Mesothelial cell of epicardium (in vitro differentiated cells): ENCODE measurements at regions not wholly inside any gene's neighbourhood (a gene's known extent, or its start where the extent isn't known, plus 50 kb on each side); places are given as distances from the start of the nearest gene placed in this dataset.

Experiments
- DNase-seq, 2 experiments: peaks; one replicate each; pipeline ENCODE4 v3.0.0; 2021; ENCODE audit warnings: low spot score in 2 of 2; ENCODE audit not compliant: unreplicated experiment in 2 of 2
- H3K27ac Mint-ChIP-seq: 2 replicates; pipeline ENCODE4 v1.8.0; 2021; ENCODE audit warnings: mixed read lengths
- H3K27me3 Mint-ChIP-seq: 2 replicates; pipeline ENCODE4 v1.8.0; 2021; ENCODE audit warnings: low read depth, mixed read lengths
- H3K36me3 Mint-ChIP-seq: 2 replicates; pipeline ENCODE4 v1.8.0; 2021; ENCODE audit warnings: mixed read lengths
- H3K4me1 Mint-ChIP-seq: 2 replicates; pipeline ENCODE4 v1.8.0; 2021; ENCODE audit warnings: mixed read lengths
- H3K4me3 Mint-ChIP-seq: 2 replicates; pipeline ENCODE4 v1.8.0; 2021; ENCODE audit warnings: mild to moderate bottlenecking, moderate library complexity, mixed read lengths
- H3K9me3 Mint-ChIP-seq: 2 replicates; pipeline ENCODE4 v1.8.0; 2021; ENCODE audit warnings: mixed read lengths
- TF ChIP-seq, protein P1 (sequence below): fragments of 200-600 bp; sonication (generic); IDR thresholded peaks from one replicate; pipeline ENCODE4 v1.5.0; 2021; ENCODE audit warnings: antibody characterized with exemption; ENCODE audit not compliant: unreplicated experiment

DNA sequence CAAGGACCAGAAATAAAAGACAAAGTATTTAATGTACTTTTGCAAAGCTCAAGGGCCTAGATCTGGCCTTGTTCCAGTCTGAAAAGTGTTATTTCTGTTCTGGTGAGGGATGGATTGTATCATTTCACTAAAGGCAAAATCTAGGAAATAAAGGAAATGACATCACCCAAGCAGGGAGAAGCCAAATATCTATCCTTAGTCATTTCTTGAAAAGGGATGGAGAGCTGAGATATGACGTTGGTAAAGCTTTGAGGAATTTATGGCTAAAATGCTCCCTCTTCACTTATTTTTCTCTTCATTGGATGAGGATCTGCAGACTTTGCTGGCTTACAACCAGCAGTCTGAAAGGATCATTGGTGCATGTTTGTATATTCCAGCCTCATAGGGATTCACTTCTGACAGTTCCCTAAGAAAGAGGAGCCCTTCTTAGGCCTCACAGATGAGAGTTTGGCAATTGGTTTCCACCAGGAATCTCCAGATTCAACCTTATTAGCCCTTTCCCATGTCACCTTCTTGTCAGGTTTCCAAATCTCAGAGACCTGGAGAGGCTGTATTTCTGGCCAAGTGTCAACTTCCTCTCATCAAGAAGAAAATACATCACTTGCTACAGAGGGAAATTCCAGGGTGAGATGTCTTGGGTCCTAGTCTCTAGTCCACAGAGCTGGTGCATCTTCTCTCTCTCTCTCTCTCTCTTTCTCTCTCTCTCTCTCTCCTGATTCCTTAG, 93.7 kb upstream of the BOC start:
- no peaks in the 10 kb centered on the region for H3K27me3 Mint-ChIP-seq
- TF ChIP-seq, protein P1, sequence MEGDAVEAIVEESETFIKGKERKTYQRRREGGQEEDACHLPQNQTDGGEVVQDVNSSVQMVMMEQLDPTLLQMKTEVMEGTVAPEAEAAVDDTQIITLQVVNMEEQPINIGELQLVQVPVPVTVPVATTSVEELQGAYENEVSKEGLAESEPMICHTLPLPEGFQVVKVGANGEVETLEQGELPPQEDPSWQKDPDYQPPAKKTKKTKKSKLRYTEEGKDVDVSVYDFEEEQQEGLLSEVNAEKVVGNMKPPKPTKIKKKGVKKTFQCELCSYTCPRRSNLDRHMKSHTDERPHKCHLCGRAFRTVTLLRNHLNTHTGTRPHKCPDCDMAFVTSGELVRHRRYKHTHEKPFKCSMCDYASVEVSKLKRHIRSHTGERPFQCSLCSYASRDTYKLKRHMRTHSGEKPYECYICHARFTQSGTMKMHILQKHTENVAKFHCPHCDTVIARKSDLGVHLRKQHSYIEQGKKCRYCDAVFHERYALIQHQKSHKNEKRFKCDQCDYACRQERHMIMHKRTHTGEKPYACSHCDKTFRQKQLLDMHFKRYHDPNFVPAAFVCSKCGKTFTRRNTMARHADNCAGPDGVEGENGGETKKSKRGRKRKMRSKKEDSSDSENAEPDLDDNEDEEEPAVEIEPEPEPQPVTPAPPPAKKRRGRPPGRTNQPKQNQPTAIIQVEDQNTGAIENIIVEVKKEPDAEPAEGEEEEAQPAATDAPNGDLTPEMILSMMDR, result no peak
- no peaks in the 10 kb centered on the region for H3K36me3 Mint-ChIP-seq
- H3K4me1 Mint-ChIP-seq, result peaks cover 29% of the 10 kb centered on the region
- no peak overlapping the region for H3K4me3 Mint-ChIP-seq
- H3K9me3 Mint-ChIP-seq, result no peaks in the 10 kb centered on the region
- H3K27ac Mint-ChIP-seq, result peak overlapping the region; percentile 78
- no peak for DNase-seq

DNA sequence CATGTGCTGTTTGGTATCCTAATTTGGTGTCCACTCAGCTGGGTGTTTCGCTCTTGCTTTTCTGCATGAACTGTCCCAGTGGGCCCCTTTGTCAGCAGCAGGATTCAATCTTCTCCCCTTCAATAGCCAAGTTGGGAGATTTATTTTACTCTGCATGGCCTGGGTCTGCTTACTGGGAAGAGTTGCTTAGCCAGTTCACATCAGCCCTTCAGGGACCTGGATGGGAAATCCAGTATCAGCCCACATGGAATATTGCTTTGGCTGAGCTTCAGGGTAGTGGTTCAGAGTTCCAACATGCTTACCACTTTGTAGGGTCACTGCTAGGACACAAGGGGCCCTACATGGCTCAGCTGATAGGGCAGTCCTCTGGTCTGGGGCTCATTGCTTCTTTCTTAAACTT, 93.0 kb upstream of the BOC start:
- peak overlapping the region; percentile 78 for H3K27ac Mint-ChIP-seq
- TF ChIP-seq, protein P1, result no peak

DNA sequence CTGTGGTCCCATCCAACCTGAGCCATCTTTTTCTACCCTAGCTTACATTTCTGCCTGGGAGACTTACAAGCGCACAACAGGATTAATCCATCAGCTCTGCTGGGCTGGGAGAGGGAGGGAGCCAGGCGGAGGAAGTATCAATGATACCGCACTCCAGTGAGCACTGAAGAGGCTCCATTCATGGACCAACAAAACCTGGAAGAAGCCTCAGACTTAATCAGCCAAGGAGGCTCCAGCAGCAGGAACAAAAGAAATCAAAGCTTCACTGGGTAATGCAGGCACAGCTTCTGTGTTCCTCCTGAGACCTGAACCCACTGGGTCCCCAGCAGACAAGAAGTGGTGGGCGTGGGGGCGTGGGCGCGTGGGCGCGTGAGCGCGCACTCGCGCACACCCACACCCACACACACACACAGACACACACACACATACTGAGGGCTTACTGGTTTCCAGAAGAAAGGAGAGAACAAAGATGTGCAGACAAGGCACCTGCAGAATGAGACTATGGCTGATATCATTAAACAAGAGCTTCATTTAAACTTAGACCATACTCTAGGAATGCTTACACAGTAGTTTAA, 87.0 kb upstream of the BOC start:
- no peaks in the 10 kb centered on the region for H3K9me3 Mint-ChIP-seq
- no peaks in the 10 kb centered on the region for H3K36me3 Mint-ChIP-seq
- DNase-seq, result no peak
- peaks cover 9% of the 10 kb centered on the region for H3K4me1 Mint-ChIP-seq
- H3K27me3 Mint-ChIP-seq, result no peaks in the 10 kb centered on the region
- TF ChIP-seq, protein P1, result no peak
- H3K27ac Mint-ChIP-seq, result no peak overlapping the region
- no peak overlapping the region for H3K4me3 Mint-ChIP-seq

More for the DNA sequence above, 93.0 kb upstream of the BOC start:
- H3K9me3 Mint-ChIP-seq, result no peaks in the 10 kb centered on the region
- H3K4me3 Mint-ChIP-seq, result no peak overlapping the region
- H3K36me3 Mint-ChIP-seq, result no peaks in the 10 kb centered on the region
- H3K27me3 Mint-ChIP-seq, result no peaks in the 10 kb centered on the region
- peaks cover 23% of the 10 kb centered on the region for H3K4me1 Mint-ChIP-seq
- DNase-seq, result no peak

DNA sequence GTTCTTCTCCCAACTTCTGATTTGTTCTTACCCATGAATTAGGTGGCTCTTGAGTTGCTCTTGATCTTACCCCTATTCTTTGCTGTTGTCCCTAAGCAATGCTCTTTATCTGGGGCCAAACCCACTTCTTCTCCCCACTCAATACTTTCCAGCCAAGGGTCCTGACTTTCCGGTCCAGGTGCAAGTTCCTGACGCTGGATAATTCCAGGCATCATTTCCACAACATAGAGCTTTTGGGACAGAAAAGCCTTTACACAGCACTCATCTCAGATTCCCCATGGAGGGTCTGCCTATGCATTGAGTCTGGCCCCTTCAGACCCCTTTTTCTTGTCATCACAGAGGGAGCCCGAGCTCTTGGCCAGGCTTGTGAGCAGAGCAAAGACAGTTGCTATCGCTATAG, 85.4 kb upstream of the BOC start:
- Mint-ChIP-seq H3K4me1 (peaks cover 12% of the 10 kb centered on the region), H3K9me3 (no peaks in the 10 kb centered on the region), H3K27ac (no peak overlapping the region), H3K36me3 (no peaks in the 10 kb centered on the region), H3K27me3 (no peaks in the 10 kb centered on the region), H3K4me3 (no peak overlapping the region)
- TF ChIP-seq, protein P1, result no peak
- no peak for DNase-seq

DNA sequence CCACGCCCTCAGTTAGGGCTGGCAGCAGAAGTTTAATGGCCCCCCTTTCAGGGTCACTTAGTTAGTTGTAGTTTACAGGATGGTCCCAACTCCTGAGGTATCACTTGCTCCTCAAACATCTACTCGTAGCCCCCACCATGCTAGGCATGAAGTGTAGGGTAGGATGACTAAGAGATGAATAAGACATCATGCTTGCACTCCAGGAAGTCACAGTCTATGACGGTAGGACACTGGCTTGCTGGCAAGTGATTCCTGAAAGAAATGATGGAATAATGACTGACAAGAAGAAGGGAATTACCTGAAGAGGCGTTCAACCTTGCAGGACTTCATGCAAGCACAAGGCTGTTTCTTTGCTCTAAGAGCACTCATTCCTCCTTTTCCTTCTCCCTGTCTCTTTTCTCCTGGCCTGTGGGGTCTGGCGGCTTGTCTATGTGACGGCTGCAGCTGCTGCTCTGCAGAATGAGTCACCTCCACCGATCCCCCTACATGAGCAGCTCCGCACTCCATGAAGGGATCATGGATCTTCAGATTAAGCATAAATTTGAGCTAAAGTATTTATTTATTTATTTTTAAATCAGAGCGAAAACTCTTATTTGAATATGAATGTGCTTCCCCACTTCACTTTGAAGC, 82.9 kb upstream of the BOC start:
- Mint-ChIP-seq H3K4me3 (no peak overlapping the region), H3K27me3 (no peaks in the 10 kb centered on the region), H3K27ac (no peak overlapping the region), H3K9me3 (no peaks in the 10 kb centered on the region), H3K36me3 (no peaks in the 10 kb centered on the region), H3K4me1 (peaks cover 12% of the 10 kb centered on the region)
- TF ChIP-seq, protein P1, result no peak
- DNase-seq, result no peak
